NCI-H2227 treated with DMSO at 0.1 percent for 48 hours (cell line): ENCODE measurements at regions not wholly inside any gene's neighbourhood (a gene's known extent, or its start where the extent isn't known, plus 50 kb on each side); places are given as distances from the start of the nearest gene placed in this dataset.
"Not testable (repeated sequence)": the region's sequence is repeated elsewhere in the genome, so short reads cannot be mapped to it uniquely, and the experiment has no call there.

Experiments
- DNase-seq: peaks from one replicate; lab custom pipeline; 2025; lab: John Stamatoyannopoulos, UW

DNA sequence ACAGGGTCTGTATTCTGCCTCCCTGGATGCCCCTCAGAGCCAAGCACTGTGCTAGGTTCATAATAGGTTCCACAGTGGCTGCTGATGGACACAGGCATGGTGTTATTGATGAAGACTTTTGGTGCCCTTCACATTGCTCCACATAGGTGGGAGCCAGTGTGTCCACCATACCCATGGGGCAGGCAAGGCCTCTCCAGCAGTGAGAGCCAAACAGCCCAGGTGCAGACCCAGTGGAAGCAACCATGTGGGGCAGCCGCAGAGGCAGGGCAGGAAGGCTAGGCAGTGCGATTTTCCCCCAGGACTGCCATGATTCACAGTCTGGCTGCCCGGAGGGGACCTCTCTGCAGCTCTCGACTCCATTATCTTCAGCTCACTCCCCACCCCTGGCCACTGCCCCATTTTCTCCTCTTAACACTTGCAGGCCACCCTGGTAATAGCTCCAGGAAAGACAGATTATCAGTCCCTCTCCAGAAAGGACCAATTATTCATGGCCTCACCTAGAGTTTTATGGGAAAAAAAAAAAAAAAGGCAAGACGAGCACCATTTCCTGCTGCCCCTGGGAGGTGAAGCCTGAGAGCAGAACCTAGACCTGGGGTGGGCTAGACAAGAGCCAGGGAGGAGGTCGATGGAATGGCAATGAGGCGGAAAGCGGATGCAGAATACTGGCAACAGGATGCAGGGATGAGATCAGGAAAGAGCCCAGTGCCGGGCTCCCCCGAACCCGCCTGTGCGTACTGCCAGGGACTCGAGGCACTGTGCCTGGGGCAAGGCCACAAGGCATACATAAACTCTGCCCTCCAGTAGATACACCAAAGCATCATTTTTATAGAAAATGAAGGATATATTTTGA is 343.0 kb upstream of the NCAM1 start:
- peak; percentile 16 for DNase-seq

DNA sequence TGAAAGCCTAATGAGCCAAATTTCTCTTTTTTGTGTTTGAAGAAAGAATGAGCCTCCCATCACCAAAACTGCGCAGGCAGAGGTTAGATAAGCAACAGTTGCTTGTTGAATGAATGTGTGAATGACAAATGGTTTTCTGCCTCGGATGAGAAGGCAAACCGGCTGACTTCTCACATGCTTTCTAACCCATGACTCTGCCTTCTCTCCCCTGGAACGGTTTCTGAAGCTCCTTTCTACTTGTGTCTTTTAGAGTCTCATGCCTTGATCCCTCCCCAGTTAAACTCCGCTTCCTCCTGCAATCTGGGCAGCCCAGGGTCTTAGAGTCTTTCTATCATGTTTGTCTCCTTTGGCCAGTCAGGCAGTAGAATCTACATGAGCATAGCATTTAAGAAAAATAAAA is 342.1 kb upstream of the NCAM1 start:
- no peak for DNase-seq

DNA sequence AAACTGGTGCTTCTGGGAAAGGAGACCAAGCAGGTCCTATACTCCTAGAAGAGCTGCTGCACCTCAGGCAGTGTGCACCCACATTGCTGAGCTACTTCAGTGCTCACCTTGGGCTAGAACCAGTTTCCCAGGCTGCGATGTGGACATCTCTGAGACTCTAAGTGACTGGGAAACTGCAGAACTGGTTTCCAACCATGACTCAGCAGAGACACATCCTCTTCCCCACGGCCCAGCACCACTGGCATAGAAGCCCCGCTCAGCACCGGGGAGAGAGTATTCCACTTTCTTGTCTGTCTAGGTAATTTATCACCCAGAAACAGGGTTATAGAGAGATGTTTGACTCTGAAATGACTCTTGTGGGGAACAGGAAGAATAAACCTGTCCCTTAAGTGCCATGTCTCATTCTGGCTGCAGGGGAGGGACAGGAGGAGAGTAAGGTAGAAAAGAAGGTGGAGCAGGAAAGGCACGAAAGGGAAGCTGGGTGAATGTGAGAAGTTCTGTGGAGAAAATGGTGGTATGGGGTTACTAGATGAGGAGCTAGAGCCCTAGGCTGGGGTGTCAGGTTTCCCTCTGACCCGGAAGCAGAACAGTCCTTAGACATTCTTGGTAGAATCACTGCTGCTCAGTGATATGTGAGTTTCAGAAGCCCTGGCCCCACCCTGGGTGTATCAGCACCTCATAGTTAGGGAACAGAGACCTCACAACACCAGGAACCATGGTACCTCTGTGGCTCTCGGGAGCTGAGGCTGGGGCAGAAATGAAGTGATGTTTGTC is 340.4 kb upstream of the NCAM1 start:
- DNase-seq, result no peak

DNA sequence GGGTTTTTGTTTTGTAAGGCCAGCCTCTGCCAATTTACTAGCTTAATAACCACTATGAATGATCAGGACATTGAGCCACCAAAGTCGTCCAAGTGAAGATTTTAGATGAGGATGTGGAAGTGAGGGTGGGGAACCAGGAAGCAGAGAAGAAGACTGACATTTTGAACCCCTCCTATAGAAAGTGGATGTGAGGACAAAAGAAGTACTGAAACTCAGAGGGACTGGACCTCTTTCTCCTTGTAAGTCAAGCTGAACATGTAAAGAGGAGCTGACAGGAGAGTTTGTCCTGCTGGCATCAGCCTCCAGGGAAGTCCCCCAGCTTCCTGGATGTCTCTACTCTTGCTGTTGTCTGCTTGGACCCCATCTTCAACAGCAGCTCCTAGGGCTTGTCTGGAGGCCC is 338.2 kb upstream of the NCAM1 start:
- DNase-seq, result no peak

DNA sequence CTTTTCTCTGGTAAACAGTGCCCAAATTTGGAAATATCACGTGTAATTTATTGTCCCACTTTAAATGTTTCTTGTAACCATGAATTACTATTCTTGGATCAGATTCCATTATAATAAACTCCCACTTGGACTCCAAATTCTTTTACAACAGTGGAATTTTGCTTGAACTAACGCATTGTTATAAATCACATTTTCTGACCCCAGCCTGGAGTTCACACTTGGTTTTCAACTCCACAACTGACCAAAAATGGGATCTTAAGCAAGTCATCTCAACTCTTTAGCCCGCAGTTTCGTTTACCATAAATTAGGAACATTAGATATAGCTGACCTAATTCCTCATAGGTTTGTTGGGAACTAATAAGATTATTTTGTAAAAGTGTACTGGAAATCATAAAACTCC is 336.8 kb upstream of the NCAM1 start:
- no peak for DNase-seq

DNA sequence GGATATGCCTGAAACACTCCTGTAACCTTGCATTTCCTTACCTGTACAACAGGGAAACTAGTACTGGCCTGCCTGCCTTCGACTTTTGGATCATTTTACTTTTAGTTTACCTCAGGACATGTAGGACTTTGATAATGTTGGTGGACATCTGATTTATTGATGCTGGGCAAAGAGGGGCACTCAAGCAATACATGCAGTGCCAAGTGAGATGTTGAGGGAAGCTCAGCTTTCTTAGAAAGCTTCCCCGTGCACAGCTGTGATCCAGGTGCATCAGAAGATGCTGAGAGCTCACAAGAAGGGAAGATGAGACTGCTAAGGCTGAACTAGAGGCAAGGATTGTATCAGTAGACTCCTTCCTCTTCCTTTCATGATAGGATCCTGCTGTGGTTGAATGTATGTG is 336.2 kb upstream of the NCAM1 start:
- not testable (repeated sequence) for DNase-seq

DNA sequence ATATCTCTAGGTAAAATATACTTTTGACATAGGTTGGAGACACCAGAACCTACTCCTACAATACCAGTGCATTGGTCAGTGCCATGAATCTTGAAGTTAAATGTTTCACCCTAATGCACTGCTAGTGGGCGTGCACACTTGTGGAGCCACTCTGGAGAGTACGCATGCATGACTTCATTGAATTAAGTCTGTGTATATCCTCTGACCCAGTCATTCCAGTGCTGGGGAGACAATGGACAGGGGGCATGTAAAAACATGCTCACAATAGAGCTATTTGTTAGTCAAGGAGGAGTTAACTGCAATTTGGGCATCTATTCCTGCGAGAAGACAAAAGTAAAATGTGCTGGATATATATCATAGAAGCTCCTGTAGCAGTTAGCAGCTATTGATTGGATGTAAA is 335.4 kb upstream of the NCAM1 start:
- DNase-seq, result no peak

DNA sequence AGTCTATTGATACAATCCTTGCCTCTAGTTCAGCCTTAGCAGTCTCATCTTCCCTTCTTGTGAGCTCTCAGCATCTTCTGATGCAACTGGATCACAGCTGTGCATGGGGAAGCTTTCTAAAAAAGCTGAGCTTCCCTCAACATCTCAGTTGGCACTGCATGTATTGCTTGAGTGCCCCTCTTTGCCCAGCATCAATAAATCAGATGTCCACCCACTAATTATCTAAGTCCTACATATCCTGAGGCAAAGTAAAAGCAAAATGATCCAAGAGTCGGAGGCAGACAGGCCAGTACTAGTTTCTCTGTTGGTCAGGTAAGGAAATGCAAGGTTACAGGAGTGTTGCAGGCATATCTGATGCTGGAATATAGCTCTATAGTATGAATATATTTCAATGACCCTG is 334.5 kb upstream of the NCAM1 start:
- DNase-seq, result no peak

DNA sequence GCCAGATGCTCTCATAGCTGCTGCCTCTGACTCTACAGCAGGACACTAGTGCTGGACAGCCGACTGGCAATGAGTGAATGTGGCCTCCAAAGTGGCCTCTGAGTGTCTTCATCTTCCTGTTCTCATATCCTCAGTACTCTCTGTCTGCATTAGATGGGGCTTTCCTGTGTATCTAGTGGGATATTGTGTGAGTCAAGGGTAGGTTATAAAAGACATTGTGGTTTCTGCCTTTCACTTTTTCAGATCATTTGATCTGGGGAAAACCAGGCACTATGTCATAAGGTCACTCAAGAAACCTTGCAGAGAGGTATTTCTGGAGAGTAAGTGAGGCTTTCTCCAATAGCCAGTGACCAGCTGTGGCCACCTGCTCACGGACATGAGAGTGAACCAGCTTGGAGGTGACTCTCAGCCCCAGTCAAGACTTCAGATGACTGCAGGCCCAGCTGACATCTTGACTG is 333.6 kb upstream of the NCAM1 start:
- DNase-seq, result no peak

DNA sequence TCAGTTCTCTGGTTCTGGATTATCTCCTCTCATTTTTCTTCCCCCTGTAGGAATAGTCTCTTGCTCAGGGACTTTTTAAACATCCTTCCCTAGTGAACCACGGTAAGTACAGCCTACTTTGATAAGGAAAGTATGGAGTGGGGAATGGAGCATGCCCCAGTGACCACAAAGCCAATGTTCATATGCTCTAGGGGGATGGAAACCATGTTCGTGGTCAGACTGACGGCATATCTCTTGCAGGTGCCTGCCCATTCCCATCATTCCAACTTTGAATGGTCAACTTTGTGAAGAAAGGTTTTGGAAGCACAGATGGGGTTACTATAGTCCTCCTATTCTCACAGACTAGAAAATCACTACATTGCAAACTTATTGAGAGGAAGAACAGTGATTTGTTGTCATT is 332.5 kb upstream of the NCAM1 start:
- no peak for DNase-seq

DNA sequence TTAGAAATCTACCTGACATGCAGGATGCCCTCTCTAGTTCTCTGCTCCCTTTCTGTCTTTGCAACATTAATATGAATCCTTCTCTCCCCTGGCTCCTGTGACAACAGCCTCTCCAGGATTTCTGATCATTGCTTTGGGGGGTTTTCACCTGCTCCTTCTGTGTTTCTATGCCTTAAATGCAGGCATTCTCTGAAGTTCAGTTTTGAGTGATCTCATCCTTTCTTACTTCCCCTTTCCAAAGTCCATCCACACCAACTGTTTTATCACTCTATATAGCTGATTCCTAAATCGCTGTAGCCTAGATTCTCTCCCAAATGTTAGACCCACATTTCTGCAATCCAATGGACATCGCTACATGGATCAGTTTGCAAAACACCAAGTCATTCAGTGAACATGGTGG is 330.7 kb upstream of the NCAM1 start:
- DNase-seq, result no peak

DNA sequence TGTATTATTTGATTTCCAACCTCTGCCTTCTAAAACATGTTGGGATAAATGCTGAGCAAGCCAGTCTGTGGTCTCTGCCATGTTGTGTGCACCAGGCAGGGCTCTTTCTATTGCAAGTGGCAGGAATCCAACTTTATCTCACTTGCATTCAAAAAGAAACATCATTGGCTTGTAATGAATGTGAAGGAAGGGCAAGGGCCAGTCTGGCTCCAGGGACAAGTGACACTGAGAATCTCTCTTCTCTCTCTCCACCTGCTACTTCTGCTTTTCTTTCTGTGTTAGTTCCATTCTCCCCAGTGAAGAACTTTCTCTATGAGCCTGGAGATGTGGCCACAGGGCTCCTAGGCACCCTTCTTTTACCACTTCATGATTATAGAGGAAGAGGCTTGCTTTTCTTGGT is 329.9 kb upstream of the NCAM1 start:
- DNase-seq, result no peak

DNA sequence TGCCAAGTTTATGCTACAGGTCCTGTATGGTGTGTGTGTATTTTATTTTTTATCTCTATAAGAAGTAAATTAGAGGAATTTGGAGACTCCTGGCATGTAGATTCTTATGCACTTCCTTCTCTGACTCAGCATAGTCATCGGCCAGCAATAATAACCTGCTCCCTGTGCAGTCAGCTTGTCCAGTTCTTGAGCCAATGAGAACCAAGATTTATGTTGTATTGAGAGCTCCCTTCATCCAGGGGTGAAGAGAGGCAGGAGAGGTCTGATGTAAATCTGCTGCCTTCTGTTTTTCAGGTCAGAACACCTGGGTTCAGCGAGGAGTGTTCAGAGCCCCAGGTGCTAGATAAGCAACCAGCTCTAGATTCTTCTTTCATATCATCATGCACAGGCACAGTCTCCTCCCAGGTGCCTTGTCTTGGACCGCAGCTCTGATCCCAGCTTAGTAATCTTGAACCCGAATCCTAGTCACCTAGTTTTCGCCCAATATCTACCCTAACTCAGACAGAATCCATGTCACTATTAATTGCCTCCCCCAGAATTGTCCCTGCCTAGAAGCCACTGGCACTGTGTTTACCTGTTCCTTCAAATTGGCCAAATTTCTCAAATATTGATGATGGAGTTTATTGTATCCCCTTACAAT is 328.2 kb upstream of the NCAM1 start:
- DNase-seq, result no peak

DNA sequence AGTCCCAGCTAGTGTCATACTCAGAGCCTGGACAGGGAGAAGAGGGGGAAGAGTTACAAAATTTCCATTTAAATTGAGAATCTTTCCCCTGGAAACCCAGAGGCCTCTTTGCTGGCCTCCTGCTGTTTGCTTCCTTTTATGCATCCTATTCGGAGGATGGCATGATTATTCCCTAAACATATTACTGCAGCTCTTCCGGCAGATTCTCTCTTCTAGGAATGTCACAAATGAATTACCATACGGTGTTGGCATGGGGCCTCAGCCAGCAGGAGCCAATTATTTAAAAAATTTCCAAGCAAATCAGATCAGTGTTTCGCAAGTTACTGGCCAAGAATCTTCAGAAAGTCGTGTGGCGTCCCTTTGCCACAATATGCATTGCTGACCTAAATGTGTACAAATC is 326.7 kb upstream of the NCAM1 start:
- DNase-seq, result no peak

DNA sequence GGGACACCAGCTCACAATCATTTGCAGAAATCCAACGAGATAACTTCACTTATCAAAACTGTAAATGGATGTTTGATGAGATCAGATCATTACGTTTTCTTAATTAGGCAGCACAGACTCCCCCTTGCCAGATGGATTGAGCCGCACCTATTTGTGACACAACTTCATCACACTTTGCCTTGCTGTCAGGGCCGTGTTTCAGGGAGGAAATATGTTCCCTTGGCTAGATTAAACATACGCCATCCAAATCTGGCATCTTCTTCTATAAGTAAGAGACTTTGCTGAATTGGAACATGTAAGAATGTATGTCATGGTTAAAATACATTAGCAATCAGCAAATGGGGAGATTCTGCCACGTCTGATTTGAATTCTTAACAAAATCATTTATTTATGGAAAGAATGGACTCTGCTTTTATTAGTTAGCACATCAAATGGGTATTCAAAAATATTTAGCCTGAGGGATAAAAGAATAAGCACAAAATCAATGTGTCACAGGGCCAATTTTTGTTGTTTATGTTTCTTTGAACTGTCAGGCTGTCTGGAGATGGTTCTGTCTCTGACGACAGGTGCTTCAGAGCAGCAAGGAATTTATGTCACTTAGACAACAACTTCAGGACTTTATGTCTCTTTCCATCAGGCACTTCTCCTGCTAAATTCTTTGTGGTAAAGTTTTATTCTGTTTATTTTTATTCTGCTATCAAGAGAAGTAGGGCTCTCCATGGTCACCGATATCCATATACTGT is 326.1 kb upstream of the NCAM1 start:
- no peak for DNase-seq

DNA sequence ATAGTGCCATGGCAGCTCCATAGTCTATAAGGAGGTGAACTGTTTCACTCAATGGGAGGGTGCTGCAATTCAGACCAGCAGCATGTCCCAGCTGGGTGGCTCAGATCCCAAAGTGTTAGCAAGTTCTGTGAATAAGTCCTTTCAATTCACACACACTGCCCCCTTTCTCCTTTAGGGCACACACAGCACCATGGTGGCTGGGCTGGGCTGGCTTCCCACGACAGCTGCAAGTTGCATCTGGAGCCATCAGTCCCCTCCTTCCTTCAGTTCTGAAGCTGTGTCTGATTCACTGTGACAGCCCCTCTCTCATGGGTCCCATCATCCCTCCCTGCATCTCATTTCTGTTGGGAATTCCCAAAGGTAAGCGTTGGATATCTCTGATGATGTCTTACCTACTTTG is 324.1 kb upstream of the NCAM1 start:
- no peak for DNase-seq

DNA sequence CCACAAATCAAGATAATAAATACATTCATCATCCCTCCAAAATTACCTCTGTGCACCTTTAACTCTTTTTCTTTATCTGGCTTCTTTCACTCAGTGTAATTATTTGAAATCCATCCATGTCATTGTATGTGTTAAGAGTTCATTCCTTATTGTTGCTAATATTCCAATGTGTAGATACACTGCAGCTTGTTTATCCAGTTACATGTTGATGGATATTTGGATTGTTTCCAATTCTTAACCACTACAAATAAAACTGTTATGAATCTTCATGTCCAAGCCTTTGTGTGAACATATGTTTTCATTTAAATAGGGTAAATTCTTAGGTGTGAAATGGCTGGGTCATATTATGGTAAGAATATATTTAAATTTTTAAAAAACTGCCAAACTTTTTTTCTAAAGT is 323.3 kb upstream of the NCAM1 start:
- no peak for DNase-seq

DNA sequence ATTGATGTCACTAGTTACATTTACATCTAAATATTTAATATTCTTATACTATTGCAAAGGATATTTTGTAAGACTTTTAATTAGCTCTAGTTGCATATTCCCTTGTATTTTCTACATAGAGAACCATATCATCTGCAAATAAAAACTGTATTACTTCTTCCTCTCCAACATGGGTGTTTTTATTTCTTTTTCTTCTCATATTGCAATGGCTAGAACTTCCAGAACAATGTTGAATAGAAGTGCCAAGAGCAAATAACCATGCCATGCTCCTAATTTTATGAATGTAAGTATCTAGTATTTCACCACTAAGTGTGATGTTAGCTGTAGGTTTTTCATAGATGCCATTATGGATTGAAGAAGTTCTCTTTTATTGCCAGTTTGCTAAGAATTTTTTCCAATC is 321.8 kb upstream of the NCAM1 start:
- no peak for DNase-seq

DNA sequence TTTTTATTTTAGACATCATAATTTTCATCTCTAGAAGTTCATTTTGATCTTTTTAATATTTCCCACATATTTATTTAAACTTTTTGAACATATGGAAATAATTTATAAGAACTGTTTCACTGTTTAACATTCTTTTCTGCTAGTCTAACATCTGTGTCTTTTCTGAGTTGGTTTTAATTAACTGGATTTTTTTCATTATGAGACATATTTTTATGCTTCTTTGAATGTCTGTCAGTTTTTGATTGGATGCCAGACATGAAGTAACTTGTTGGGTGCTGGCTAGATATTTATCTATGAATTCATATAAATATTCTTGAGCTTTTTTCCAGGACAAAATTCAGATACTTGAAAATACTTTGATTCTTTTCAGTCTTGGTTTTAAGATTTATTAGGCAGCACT is 317.8 kb upstream of the NCAM1 start:
- no peak for DNase-seq

DNA sequence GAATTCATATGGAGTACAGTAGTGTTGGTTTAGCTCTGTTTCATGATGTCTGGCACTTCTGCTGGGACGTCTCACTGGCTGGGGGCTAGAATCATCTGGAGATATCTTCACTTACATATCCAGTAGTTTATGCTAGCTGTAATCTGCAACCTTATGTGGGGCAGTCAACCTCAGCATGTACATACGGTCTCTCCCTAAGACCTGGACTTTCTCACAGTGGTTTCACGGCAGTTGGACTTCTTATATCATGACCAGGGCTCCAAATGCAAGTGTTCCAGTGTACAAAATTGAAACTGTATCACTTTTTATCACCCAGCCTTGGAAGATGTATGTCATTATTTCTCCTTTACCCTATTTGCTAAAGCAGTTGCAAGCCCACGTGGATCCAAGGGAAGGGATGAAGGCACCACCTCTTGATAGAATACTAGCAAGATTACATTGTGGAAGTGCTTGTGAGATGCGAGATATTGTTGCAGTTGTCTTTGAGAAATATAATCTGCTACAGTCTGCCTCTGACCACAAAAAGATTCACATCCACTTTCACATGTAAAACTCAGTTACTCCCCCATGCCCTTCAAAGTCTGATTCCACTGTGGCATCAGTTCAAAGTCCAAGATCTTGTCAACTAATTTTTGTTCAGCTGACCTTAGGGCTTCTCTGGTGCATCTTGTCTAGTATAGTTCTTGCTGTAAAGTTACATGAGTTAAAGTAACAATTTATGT is 316.6 kb upstream of the NCAM1 start:
- DNase-seq, result no peak

DNA sequence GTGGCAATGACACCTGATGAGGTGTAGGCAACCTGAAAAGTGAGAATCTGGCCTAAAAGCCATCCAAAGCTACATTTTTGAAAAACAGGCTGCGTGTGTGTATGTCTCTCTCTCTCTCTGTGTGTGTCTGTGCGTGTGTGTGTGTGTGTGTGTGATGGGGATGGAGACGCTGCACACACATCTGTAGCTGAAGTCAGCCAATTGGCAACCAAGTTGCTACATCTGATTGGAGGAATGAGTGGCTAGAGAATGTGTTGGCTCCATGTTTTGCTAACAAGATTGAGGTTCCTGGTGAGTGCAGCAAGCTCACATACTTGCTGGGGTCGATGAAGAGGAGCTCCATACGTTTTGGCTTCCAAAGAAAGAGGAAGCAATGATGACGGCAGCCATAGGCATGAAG is 311.4 kb upstream of the NCAM1 start:
- no peak for DNase-seq

DNA sequence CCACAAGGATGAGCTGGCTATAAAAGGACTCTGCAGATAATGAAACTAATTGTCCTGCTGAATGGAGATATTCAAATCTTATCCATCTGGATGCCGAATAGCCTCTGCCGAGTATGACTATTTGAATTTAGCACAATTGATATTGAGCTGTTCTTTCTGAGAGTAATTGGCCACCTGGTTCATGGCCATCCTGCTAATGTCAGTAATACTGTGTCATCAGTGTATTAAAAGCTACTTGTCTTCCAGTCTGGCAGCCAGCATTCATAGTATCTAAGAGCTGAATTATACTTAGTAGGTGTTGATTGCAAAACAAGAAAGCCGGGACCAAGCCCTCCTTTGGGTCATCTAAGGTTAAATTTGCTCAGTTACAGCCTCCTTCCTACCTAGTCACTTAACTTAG is 310.7 kb upstream of the NCAM1 start:
- DNase-seq, result no peak
